HepG2 (cell line): ENCODE measurements at regions not wholly inside any gene's neighbourhood (a gene's known extent, or its start where the extent isn't known, plus 50 kb on each side); places are given as distances from the start of the nearest gene placed in this dataset.

Experiments
- ATAC-seq: fragments of 200-7000 bp; cut with Tn5 transposase; 3 replicates; pipeline ENCODE4 v1.9.1; 2020; ENCODE audit warnings: mild to moderate bottlenecking, moderate library complexity
- BruUV-seq: library from RNA; stranded (reverse); fragments of 400-500 nt; replicated peaks from 2 replicates; lab custom pipeline; 2021; lab: Mats Ljungman, UMichigan
- CTCF ChIA-PET: fragments of 300-600 bp; formaldehyde crosslinking; extraction: SDS; loops from one replicate; lab custom pipeline; 2021; ENCODE audit warnings: low total read pairs, inconsistent platforms, low intra/inter-chr PET ratio; lab: Yijun Ruan, JAX
- POLR2A ChIA-PET: fragments of 350-600 bp; sonication (Branson Sonifier 250); formaldehyde crosslinking; loops from one replicate; lab custom pipeline; 2020; ENCODE audit warnings: antibody characterized with exemption, inconsistent platforms; lab: Yijun Ruan, JAX
- DNase-seq: peaks from one replicate; pipeline ENCODE4 v3.0.0-alpha.2; 2015; ENCODE audit warnings: low spot score
- FAIRE-seq: peaks from 3 replicates; lab custom pipeline; 2011; peaks lifted over from hg19 to GRCh38; lab: Jason Lieb, UNC
- H2AFZ ChIP-seq: one replicate; pipeline ENCODE4 v1.6.1; 2011; ENCODE audit warnings: low read length, inconsistent platforms
- H3K27ac ChIP-seq: fragments of 300-600 bp; 3 replicates; pipeline ENCODE4 v1.8.0; 2011; ENCODE audit warnings: mixed run types, mild to moderate bottlenecking, mixed read lengths, low read length, inconsistent platforms; ENCODE audit not compliant: insufficient read depth; ENCODE audit errors: extremely low read length
- H3K27me3 ChIP-seq, 2 experiments: fragments of 200-600 bp in 1 of 2; 2 replicates in 1 of 2; 3 replicates in 1 of 2; pipeline versions ENCODE4 v1.6.0 to v1.8.0; 2011; ENCODE audit warnings: low read length in 2 of 2, mild to moderate bottlenecking in 2 of 2, moderate library complexity in 2 of 2, inconsistent platforms in 1 of 2; ENCODE audit not compliant: insufficient read depth in 2 of 2, control insufficient read depth in 1 of 2
- H3K36me3 ChIP-seq, 2 experiments: fragments of 200-600 bp in 1 of 2; replicated peaks in 1 of 2; 2 replicates in 1 of 2; 3 replicates in 1 of 2; pipeline versions ENCODE4 v1.5.1 to v1.8.0; 2011; ENCODE audit warnings: low read length in 2 of 2, inconsistent platforms in 1 of 2; ENCODE audit not compliant: insufficient read depth in 2 of 2, control insufficient read depth in 1 of 2
- H3K4me1 ChIP-seq: 2 replicates; pipeline ENCODE4 v1.5.1; 2012; ENCODE audit warnings: low read length, inconsistent platforms; ENCODE audit not compliant: insufficient read depth
- H3K4me2 ChIP-seq: 2 replicates; pipeline ENCODE4 v1.6.0; 2011; ENCODE audit warnings: low read depth, low read length, inconsistent platforms
- H3K4me3 ChIP-seq, 3 experiments: fragments of 200-600 bp in 1 of 3; sonication (generic), shearing (Covaris generic) in 1 of 3; replicated peaks in 1 of 3; 2 replicates each; pipeline ENCODE4 v1.5.1; 2011 to 2016; ENCODE audit warnings: low read length in 3 of 3, inconsistent platforms in 2 of 3, low read depth in 2 of 3, mild to moderate bottlenecking in 2 of 3, control low read depth in 1 of 3, mixed read lengths in 1 of 3; ENCODE audit not compliant: insufficient read depth in 1 of 3
- H3K79me2 ChIP-seq: one replicate; pipeline ENCODE4 v1.6.1; 2011; ENCODE audit warnings: low read length, inconsistent platforms; ENCODE audit not compliant: insufficient read depth
- H3K9ac ChIP-seq: 2 replicates; pipeline ENCODE4 v1.6.0; 2011; ENCODE audit warnings: mild to moderate bottlenecking, low read depth, low read length, inconsistent platforms; ENCODE audit not compliant: insufficient read depth
- H3K9me3 ChIP-seq: 2 replicates; pipeline ENCODE4 v1.5.1; 2012; ENCODE audit warnings: mild to moderate bottlenecking, low read length
- H4K20me1 ChIP-seq: 2 replicates; pipeline ENCODE4 v1.6.0; 2011; ENCODE audit warnings: inconsistent platforms, mild to moderate bottlenecking, low read length, moderate library complexity; ENCODE audit not compliant: insufficient read depth
- AKAP8 ChIP-seq: sonication (generic); formaldehyde crosslinking; IDR thresholded peaks from 2 replicates; pipeline ENCODE4 v1.5.1; 2020; ENCODE audit warnings: mild to moderate bottlenecking, missing genetic modification reagents
- CBFB ChIP-seq: sonication (generic); formaldehyde crosslinking; IDR thresholded peaks from 2 replicates; pipeline ENCODE4 v1.4.0; 2020; ENCODE audit warnings: missing genetic modification reagents
- HNRNPLL ChIP-seq: fragments of 200-400 bp; formaldehyde crosslinking; IDR thresholded peaks from 2 replicates; pipeline ENCODE4 v1.6.1; 2017; ENCODE audit warnings: mild to moderate bottlenecking, low read depth, low read length; ENCODE audit not compliant: poor library complexity, severe bottlenecking
- MLLT10 ChIP-seq: sonication (generic); formaldehyde crosslinking; IDR thresholded peaks from 2 replicates; pipeline ENCODE4 v1.4.0; 2020; ENCODE audit warnings: missing genetic modification reagents
- ZNF331 ChIP-seq: sonication (generic); formaldehyde crosslinking; IDR thresholded peaks from 2 replicates; pipeline ENCODE4 v1.4.0; 2020; ENCODE audit warnings: missing genetic modification reagents
- ZSCAN9 ChIP-seq: IDR thresholded peaks from 2 replicates; pipeline ENCODE4 v1.6.1; 2016; ENCODE audit warnings: borderline replicate concordance
- WGBS: methylation state at CpG from one replicate; pipeline ENCODE4 v1.1.6; 2017; ENCODE audit warnings: low lambda C conversion rate; 5-methylcytosine and 5-hydroxymethylcytosine counted together
- in situ Hi-C: cut with HindIII; loops from 2 replicates; pipeline ENCODE4 v1.10.0; 2017; ENCODE audit warnings: low pct_unique_long_range_greater_than_20kb; ENCODE audit not compliant: extremely low pct_ligation_motif_present
- intact Hi-C: fragments of 100-400 bp; cut with micrococcal nuclease; formaldehyde crosslinking; loops from one replicate; pipeline ENCODE4 v1.10.0; 2022; ENCODE audit not compliant: unreplicated experiment
- TF ChIP-seq, protein P1 (sequence below): sonication (generic); formaldehyde crosslinking; IDR thresholded peaks from 2 replicates; pipeline ENCODE4 v1.9.0; 2022; ENCODE audit warnings: low read depth, missing genetic modification reagents
- TF ChIP-seq, protein P2 (sequence below): IDR thresholded peaks from 2 replicates; pipeline ENCODE4 v1.6.1; 2016; ENCODE audit warnings: low read depth, borderline replicate concordance

DNA sequence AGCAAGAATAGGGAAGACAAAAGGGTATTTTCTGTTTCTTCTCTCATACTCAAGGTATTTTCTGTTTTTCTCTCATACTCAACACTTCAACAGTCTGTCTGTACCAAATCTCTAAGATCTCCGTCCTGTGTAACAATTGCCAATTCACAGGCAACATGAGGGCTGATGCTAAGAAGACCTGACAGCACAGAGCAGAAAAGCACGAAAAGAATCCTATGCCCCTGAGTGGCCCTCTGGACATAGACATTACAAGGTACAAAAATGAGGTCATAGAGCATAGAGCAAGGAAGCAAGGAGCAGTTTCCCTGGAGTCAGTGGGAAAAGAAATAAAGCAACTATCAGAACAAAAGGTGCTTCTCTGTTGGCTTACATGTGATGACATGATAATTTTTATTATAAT is 1612.6 kb upstream of the CELF4 start:
- Histone ChIP-seq H3K4me1 (no peaks in the 10 kb centered on the region), H3K36me3 (no peaks in the 10 kb centered on the region), H3K9me3 (no peaks in the 10 kb centered on the region), H3K27me3 (no peaks in the 10 kb centered on the region), H3K79me2 (no peaks in the 10 kb centered on the region), H3K4me2 (no peak overlapping the region), H3K4me3 (no peak overlapping the region), H3K27ac (no peak overlapping the region), H2AFZ (no peak overlapping the region), H3K9ac (no peak overlapping the region), H4K20me1 (no peaks in the 10 kb centered on the region)
- no peak for TF ChIP-seq AKAP8 (CRISPR knock-in tag)
- TF ChIP-seq, protein P1, sequence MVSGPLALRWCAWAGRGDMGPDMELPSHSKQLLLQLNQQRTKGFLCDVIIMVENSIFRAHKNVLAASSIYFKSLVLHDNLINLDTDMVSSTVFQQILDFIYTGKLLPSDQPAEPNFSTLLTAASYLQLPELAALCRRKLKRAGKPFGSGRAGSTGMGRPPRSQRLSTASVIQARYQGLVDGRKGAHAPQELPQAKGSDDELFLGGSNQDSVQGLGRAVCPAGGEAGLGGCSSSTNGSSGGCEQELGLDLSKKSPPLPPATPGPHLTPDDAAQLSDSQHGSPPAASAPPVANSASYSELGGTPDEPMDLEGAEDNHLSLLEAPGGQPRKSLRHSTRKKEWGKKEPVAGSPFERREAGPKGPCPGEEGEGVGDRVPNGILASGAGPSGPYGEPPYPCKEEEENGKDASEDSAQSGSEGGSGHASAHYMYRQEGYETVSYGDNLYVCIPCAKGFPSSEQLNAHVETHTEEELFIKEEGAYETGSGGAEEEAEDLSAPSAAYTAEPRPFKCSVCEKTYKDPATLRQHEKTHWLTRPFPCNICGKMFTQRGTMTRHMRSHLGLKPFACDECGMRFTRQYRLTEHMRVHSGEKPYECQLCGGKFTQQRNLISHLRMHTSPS = no peak
- no peak for TF ChIP-seq CBFB (CRISPR knock-in tag)
- TF ChIP-seq, protein P2, sequence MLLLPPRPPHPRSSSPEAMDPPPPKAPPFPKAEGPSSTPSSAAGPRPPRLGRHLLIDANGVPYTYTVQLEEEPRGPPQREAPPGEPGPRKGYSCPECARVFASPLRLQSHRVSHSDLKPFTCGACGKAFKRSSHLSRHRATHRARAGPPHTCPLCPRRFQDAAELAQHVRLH (CRISPR knock-in tag) = no peak
- no peak for TF ChIP-seq HNRNPLL
- no peak for TF ChIP-seq MLLT10
- no peak for TF ChIP-seq ZNF331 (CRISPR knock-in tag)
- TF ChIP-seq ZSCAN9 (CRISPR knock-in tag) = no peak
- no peak for DNase-seq
- CTCF ChIA-PET = no interaction called here
- intact Hi-C loops = loop anchor here (5.0 kb wide), 1 partner anchor 364 kb away; no protein-coding TSS in a partner anchor
- WGBS = 38% methylated on average over 2 of the region's 2 CpGs
- no TSS peak for BruUV-seq
- no peak for ATAC-seq
- POLR2A ChIA-PET = no interaction called here
- FAIRE-seq = no peak
- in situ Hi-C loops = no loop called here
